SU-DHL-6 (cell line): ENCODE measurements at regions not wholly inside any gene's neighbourhood (a gene's known extent, or its start where the extent isn't known, plus 50 kb on each side); places are given as distances from the start of the nearest gene placed in this dataset.

Experiments used
- EZH2phosphoT487 ChIP-seq: fragments of 200-600 bp; sonication (generic), shearing (Covaris generic); conservative IDR thresholded peaks from 2 replicates; pipeline ENCODE4 v1.6.1; 2018; ENCODE audit warnings: mild to moderate bottlenecking, antibody characterized with exemption, low read length, moderate library complexity, mixed read lengths
- TF ChIP-seq, protein P1 (sequence below): fragments of 200-600 bp; sonication (generic); IDR thresholded peaks from one replicate; pipeline ENCODE4 v1.5.1; 2017; ENCODE audit warnings: antibody characterized with exemption, mild to moderate bottlenecking, low read length, moderate library complexity; ENCODE audit not compliant: insufficient read depth, poor library complexity, severe bottlenecking

DNA sequence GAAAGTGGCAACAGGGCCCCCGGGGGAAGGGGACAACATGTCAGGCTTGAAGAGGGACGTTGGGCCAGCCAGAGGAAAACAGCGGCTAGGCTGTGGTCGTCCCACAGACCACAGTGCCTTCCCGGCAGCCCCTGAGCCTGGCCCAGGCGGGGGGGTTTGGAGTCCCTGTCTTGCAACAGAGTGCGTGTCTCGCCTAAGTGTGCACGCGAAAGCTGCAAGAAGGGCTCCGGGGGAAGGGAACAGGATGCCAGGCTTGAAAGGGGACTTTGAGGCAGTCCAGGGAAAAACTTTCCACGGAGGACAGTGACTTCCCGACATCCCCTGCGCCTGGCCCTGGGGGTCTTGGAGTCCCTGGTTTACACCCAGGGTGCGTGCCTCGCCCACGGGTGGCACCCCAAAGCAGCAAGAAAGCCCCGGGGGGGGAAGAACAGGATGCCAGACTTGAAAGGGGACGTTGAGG, 157.5 kb upstream of the ALG10B start:
- TF ChIP-seq, protein P1, sequence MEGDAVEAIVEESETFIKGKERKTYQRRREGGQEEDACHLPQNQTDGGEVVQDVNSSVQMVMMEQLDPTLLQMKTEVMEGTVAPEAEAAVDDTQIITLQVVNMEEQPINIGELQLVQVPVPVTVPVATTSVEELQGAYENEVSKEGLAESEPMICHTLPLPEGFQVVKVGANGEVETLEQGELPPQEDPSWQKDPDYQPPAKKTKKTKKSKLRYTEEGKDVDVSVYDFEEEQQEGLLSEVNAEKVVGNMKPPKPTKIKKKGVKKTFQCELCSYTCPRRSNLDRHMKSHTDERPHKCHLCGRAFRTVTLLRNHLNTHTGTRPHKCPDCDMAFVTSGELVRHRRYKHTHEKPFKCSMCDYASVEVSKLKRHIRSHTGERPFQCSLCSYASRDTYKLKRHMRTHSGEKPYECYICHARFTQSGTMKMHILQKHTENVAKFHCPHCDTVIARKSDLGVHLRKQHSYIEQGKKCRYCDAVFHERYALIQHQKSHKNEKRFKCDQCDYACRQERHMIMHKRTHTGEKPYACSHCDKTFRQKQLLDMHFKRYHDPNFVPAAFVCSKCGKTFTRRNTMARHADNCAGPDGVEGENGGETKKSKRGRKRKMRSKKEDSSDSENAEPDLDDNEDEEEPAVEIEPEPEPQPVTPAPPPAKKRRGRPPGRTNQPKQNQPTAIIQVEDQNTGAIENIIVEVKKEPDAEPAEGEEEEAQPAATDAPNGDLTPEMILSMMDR = no peak
- TF ChIP-seq EZH2phosphoT487 = no peak
